Neutrophil (primary cell): ENCODE measurements at regions not wholly inside any gene's neighbourhood (a gene's known extent, or its start where the extent isn't known, plus 50 kb on each side); places are given as distances from the start of the nearest gene placed in this dataset.

ENCODE experiments used
- H3K27ac ChIP-seq: fragments of 200-600 bp; sonication (generic); 2 replicates; pipeline ENCODE4 v1.5.1; 2016; ENCODE audit warnings: mild to moderate bottlenecking, moderate library complexity
- H3K27me3 ChIP-seq: fragments of 200-600 bp; sonication (generic); 2 replicates; pipeline ENCODE4 v1.6.0; 2016; ENCODE audit warnings: mild to moderate bottlenecking
- H3K36me3 ChIP-seq: fragments of 200-600 bp; sonication (generic); 2 replicates; pipeline ENCODE4 v1.5.1; 2017
- H3K4me1 ChIP-seq, 2 experiments: fragments of 200-600 bp in 1 of 2; sonication (generic) in 1 of 2; 1 replicate in 1 of 2; 2 replicates in 1 of 2; pipeline versions ENCODE4 v1.5.1 to v1.6.1; 2013 to 2016; ENCODE audit warnings: low read depth in 1 of 2, low read length in 1 of 2, mild to moderate bottlenecking in 1 of 2, moderate library complexity in 1 of 2; ENCODE audit not compliant: control insufficient read depth in 1 of 2, insufficient read depth in 1 of 2
- H3K4me3 ChIP-seq, 2 experiments: fragments of 200-600 bp in 1 of 2; sonication (generic) in 1 of 2; 1 replicate in 1 of 2; 2 replicates in 1 of 2; pipeline ENCODE4 v1.5.1; 2013 to 2016; ENCODE audit warnings: low read depth in 1 of 2, low read length in 1 of 2, mild to moderate bottlenecking in 1 of 2, moderate library complexity in 1 of 2
- H3K9me3 ChIP-seq: fragments of 200-600 bp; sonication (generic); 2 replicates; pipeline ENCODE4 v1.5.1; 2016
- TF ChIP-seq, protein P1 (sequence below): fragments of 200-600 bp; sonication (generic); IDR thresholded peaks from 2 replicates; pipeline ENCODE4 v1.5.1; 2016; ENCODE audit warnings: antibody characterized with exemption

DNA sequence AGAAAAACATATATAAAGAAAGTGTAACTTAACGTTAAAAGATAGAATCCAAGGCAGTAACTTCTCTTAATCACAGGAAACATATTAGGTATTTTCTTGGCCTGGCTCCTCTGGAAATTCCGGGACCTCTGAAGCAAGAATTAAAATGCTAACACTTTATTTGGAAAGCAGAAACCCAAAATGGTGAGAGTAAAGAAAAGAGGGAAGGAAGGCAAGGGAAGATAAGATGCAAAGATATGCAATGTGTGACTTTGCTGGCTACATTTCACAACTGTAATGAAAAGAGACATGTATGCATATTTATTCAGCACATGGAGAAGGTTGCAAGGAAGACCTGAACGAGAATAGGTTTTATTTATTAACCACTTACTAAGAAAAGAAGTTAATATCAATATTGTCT lies 372.5 kb downstream of the TBL1XR1 start:
- Histone ChIP-seq H3K4me1 (no peaks in the 10 kb centered on the region), H3K27ac (no peak overlapping the region), H3K36me3 (no peaks in the 10 kb centered on the region), H3K4me3 (no peak overlapping the region), H3K9me3 (peaks cover 4% of the 10 kb centered on the region), H3K27me3 (no peaks in the 10 kb centered on the region)
- TF ChIP-seq, protein P1, sequence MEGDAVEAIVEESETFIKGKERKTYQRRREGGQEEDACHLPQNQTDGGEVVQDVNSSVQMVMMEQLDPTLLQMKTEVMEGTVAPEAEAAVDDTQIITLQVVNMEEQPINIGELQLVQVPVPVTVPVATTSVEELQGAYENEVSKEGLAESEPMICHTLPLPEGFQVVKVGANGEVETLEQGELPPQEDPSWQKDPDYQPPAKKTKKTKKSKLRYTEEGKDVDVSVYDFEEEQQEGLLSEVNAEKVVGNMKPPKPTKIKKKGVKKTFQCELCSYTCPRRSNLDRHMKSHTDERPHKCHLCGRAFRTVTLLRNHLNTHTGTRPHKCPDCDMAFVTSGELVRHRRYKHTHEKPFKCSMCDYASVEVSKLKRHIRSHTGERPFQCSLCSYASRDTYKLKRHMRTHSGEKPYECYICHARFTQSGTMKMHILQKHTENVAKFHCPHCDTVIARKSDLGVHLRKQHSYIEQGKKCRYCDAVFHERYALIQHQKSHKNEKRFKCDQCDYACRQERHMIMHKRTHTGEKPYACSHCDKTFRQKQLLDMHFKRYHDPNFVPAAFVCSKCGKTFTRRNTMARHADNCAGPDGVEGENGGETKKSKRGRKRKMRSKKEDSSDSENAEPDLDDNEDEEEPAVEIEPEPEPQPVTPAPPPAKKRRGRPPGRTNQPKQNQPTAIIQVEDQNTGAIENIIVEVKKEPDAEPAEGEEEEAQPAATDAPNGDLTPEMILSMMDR = no peak

DNA sequence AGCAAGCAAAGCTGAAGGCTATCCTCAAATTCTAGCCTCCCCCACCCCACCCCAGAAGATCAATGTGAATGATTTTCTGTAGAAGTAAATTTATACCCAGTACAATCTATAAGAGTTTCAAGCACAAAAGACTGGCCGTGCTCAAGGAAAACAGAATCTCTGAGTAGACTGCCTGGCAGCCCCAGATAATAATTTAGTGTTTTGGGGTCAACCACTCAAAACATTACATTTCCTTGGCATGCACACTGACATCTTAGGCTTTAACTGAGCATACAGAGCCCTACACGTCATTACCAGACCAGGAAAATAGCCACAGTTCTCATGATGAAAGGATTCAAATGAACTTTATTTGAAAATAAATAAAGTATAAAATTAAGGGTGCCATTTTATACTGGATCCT lies 376.5 kb downstream of the TBL1XR1 start:
- Histone ChIP-seq H3K36me3 (no peaks in the 10 kb centered on the region), H3K27me3 (no peaks in the 10 kb centered on the region), H3K9me3 (no peaks in the 10 kb centered on the region), H3K4me3 (no peak overlapping the region), H3K4me1 (no peaks in the 10 kb centered on the region), H3K27ac (no peak overlapping the region)
- TF ChIP-seq, protein P1 = no peak

DNA sequence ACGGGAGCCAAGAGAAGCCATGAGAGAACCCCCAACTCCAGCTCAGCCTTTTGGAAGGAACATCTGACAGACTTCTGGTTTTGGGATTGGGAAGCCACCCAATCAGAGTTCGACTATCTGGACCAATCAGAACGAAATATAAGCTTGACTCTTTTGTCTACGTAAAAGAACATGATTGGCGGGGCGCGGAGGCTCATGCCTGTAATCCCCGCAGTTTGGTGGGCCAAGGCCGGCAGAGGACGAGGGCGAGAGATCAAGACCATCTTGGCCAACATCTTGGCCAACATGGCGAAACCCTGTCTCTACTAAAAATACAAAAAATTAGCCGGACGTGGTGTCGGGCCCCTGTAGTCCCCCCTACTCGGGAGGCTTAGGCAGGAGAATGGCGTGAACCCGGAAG lies 380.3 kb downstream of the TBL1XR1 start:
- no peak overlapping the region for H3K4me3 ChIP-seq
- no peaks in the 10 kb centered on the region for H3K27me3 ChIP-seq
- no peak overlapping the region for H3K27ac ChIP-seq
- H3K9me3 ChIP-seq = no peaks in the 10 kb centered on the region
- H3K36me3 ChIP-seq = no peaks in the 10 kb centered on the region
- TF ChIP-seq, protein P1 = no peak
- H3K4me1 ChIP-seq = no peaks in the 10 kb centered on the region

DNA sequence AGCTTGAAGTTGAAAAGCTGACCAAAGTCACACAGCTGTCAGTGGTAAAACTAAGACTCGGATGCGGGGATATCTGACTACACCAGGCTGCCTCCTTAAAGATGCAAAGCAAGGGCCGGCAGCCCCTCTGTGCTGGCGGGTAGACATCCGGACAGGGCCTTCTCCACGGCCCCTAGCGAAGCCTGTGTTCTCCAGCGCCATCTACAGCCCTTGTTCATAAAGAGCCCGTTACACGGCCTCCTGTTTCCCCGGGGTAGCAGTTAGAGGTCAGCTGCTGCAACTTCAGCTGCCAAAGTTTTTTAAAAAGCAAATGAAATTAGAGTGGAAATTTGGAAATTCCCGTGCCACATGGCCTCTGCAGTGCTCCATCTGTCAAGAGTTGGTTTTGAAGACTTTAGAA lies 383.0 kb downstream of the TBL1XR1 start:
- Histone ChIP-seq H3K27me3 (no peaks in the 10 kb centered on the region), H3K4me3 (no peak overlapping the region), H3K27ac (no peak overlapping the region), H3K36me3 (no peaks in the 10 kb centered on the region), H3K4me1 (no peaks in the 10 kb centered on the region), H3K9me3 (no peaks in the 10 kb centered on the region)
- TF ChIP-seq, protein P1 = no peak

DNA sequence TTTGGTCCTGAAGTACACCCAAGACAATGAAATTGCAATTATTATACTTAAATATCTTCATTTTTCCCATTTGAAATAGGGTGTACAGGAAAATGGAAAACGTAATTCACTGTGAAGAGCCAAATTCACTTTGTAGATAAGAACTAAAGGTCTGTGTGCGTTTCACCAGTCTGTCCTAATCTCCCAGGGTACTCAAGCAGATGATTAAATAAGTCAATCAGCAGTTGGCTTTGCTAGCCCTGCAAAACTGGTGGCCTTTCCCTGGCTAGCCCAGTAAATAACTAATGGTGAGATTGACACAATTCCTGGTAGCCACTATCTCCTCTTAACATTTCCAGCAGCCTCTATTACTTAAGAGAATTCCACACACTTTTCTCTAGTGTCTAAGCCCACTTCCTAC lies 389.3 kb downstream of the TBL1XR1 start:
- TF ChIP-seq, protein P1 = no peak

DNA sequence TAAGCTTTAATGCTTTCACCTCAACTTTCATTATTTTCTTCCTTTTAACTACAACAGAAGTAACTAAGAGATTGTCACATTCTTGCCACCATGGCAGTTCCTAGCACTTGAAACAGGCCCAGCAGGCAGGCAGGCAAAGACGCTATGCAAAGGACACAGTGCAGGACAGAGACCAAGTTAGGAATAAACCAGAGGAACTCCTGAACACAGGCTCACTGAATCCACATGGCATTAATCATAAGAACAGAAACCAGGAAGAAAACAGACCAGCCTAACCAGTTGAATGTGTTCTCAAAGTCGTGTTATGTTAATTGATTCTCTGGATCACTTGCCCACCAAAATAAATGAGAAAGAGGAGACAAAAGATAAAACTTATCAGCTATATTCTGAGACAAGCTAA lies 397.6 kb downstream of the TBL1XR1 start:
- no peaks in the 10 kb centered on the region for H3K4me1 ChIP-seq
- no peak overlapping the region for H3K27ac ChIP-seq
- H3K36me3 ChIP-seq = no peaks in the 10 kb centered on the region

More for the DNA sequence above, 389.3 kb downstream of the TBL1XR1 start:
- Histone ChIP-seq H3K27ac (no peak overlapping the region), H3K9me3 (no peaks in the 10 kb centered on the region), H3K36me3 (no peaks in the 10 kb centered on the region), H3K27me3 (no peaks in the 10 kb centered on the region), H3K4me1 (no peaks in the 10 kb centered on the region), H3K4me3 (no peak overlapping the region)

More for the DNA sequence above, 397.6 kb downstream of the TBL1XR1 start:
- Histone ChIP-seq H3K27me3 (no peaks in the 10 kb centered on the region), H3K9me3 (no peaks in the 10 kb centered on the region), H3K4me3 (no peak overlapping the region)
- TF ChIP-seq, protein P1 = no peak
